ENCODE measurements at regions not wholly inside any gene's neighbourhood (a gene's known extent, or its start where the extent isn't known, plus 50 kb on each side); places are given as distances from the start of the nearest gene placed in this dataset.

DNA sequence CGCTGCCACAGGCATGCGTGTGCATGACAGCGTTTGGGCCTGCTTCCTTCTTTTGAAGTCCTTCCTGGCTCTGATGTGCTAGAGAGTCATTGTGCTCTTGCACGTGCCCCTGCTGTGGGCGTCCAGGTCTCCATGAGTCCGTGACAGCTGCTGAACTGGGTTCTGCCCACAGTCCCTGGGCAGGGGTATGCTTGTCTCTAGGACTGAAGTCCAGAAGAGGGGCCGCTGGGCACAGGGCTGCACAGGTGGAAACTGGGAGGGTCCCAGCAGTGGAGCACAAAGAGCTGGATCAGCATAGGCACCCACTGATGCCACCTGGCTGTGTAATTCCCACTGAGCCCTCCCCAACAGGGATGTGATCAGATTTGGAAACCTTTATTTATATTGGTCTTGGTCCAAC, 169.4 kb downstream of the IRX2 start:
- H3K4me1 Mint-ChIP-seq (ENCODE audit: low read depth, unreplicated experiment), result peaks cover 3% of the 10 kb centered on the region
- peaks cover 4% of the 10 kb centered on the region for H3K9me3 Mint-ChIP-seq (ENCODE audit: unreplicated experiment)
- no peaks in the 10 kb centered on the region for H3K27me3 Mint-ChIP-seq (ENCODE audit: unreplicated experiment)
- H3K36me3 Mint-ChIP-seq (ENCODE audit: unreplicated experiment), result no peaks in the 10 kb centered on the region
- TF ChIP-seq, protein P1, sequence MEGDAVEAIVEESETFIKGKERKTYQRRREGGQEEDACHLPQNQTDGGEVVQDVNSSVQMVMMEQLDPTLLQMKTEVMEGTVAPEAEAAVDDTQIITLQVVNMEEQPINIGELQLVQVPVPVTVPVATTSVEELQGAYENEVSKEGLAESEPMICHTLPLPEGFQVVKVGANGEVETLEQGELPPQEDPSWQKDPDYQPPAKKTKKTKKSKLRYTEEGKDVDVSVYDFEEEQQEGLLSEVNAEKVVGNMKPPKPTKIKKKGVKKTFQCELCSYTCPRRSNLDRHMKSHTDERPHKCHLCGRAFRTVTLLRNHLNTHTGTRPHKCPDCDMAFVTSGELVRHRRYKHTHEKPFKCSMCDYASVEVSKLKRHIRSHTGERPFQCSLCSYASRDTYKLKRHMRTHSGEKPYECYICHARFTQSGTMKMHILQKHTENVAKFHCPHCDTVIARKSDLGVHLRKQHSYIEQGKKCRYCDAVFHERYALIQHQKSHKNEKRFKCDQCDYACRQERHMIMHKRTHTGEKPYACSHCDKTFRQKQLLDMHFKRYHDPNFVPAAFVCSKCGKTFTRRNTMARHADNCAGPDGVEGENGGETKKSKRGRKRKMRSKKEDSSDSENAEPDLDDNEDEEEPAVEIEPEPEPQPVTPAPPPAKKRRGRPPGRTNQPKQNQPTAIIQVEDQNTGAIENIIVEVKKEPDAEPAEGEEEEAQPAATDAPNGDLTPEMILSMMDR (IDR thresholded peaks at IDR 0.05; ENCODE audit: partially characterized antibody, unreplicated experiment), result no peak
- no peak overlapping the region for H3K4me3 Mint-ChIP-seq (ENCODE audit: unreplicated experiment)
- H3K27ac Mint-ChIP-seq (ENCODE audit: unreplicated experiment), result no peak overlapping the region
- DNase-seq, result no peak

DNA sequence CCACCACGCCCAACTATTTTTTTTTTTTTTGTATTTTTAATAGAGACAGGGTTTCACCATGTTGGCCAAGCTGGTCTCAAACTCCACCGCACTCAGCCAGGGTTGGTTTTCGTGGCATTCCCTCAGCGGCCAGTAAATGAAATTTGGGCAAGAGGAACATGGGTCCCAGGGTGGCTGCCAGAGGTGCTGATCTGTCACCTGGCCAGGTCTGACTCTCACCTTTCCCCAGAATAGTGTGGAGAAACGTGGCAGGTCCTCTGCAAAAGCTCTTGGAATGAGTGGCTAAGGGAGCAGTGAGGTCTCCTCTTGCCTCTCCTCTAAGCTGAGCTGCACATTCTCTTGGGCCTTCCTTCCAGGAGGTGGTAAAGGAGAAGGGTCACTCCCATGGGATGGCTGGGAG, 170.1 kb downstream of the IRX2 start:
- Mint-ChIP-seq H3K4me1 (ENCODE audit: low read depth, unreplicated experiment) (peaks cover 3% of the 10 kb centered on the region), H3K27ac (ENCODE audit: unreplicated experiment) (no peak overlapping the region), H3K9me3 (ENCODE audit: unreplicated experiment) (peaks cover 4% of the 10 kb centered on the region), H3K4me3 (ENCODE audit: unreplicated experiment) (no peak overlapping the region), H3K36me3 (ENCODE audit: unreplicated experiment) (no peaks in the 10 kb centered on the region), H3K27me3 (ENCODE audit: unreplicated experiment) (no peaks in the 10 kb centered on the region)
- DNase-seq, result no peak
- TF ChIP-seq, protein P1 (IDR thresholded peaks at IDR 0.05; ENCODE audit: partially characterized antibody, unreplicated experiment), result no peak

DNA sequence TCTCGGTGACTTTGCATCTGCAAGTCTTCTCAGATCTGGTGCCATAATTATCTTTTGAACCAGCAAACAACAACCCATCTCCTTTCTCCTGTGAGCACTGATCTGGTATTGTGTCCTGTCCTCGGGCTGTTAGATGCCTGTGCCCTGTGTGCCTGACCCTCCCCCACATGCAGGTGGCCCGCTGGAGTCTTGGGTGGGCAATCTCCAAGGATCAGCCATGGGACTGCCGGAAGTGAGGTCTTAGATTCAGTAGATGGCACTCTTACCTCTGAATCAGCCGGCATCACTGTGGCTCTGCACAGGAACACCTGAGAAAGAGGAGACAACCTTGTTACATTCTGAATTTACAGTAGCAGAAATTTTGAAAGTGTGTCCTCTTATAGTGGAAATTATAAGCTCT, 172.4 kb downstream of the IRX2 start:
- Mint-ChIP-seq H3K9me3 (ENCODE audit: unreplicated experiment) (peaks cover 4% of the 10 kb centered on the region), H3K27ac (ENCODE audit: unreplicated experiment) (no peak overlapping the region), H3K4me3 (ENCODE audit: unreplicated experiment) (no peak overlapping the region), H3K4me1 (ENCODE audit: low read depth, unreplicated experiment) (peaks cover 3% of the 10 kb centered on the region), H3K27me3 (ENCODE audit: unreplicated experiment) (no peaks in the 10 kb centered on the region), H3K36me3 (ENCODE audit: unreplicated experiment) (no peaks in the 10 kb centered on the region)
- DNase-seq, result no peak
- TF ChIP-seq, protein P1 (IDR thresholded peaks at IDR 0.05; ENCODE audit: partially characterized antibody, unreplicated experiment), result no peak

DNA sequence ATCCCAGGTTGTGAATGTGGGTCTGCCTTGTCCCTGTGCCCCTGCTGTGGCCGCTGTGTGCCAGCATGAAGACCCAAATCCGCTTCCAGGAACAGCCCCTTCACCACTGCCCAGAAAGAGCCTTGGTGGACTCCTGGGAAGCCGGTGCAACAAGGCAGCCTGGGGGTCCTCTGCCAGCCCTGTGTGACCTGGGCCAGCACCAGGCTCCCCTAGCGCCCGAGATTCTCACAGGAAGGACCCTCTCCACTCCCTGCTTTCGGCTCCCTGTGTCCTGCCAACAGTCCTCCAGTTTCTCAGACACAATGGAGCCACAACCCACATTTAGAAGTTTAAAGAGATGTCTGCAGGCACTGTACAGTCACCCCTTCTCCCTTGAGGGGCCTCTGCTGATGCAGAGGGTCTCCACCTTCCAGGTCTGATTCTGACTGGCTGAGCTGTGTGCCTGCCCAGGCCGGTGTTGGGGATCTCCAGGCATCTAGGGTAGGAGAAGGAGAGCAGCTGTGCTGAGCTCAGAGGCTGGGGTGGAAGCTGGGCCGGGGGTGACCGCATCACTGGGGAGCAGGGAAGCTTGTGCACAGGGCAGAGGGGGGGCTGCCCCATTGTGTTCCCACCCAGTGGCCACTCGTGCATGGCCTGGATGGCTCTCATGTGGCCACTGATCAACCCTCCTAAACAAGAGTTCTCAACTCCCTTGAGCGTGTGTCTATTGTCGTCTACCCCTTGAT, 174.0 kb downstream of the IRX2 start:
- H3K27me3 Mint-ChIP-seq (ENCODE audit: unreplicated experiment), result no peaks in the 10 kb centered on the region
- no peak overlapping the region for H3K4me3 Mint-ChIP-seq (ENCODE audit: unreplicated experiment)
- peaks cover 4% of the 10 kb centered on the region for H3K9me3 Mint-ChIP-seq (ENCODE audit: unreplicated experiment)
- H3K27ac Mint-ChIP-seq (ENCODE audit: unreplicated experiment), result no peak overlapping the region
- peaks cover 3% of the 10 kb centered on the region for H3K4me1 Mint-ChIP-seq (ENCODE audit: low read depth, unreplicated experiment)
- H3K36me3 Mint-ChIP-seq (ENCODE audit: unreplicated experiment), result no peaks in the 10 kb centered on the region
- no peak for DNase-seq
- TF ChIP-seq, protein P1 (IDR thresholded peaks at IDR 0.05; ENCODE audit: partially characterized antibody, unreplicated experiment), result no peak

DNA sequence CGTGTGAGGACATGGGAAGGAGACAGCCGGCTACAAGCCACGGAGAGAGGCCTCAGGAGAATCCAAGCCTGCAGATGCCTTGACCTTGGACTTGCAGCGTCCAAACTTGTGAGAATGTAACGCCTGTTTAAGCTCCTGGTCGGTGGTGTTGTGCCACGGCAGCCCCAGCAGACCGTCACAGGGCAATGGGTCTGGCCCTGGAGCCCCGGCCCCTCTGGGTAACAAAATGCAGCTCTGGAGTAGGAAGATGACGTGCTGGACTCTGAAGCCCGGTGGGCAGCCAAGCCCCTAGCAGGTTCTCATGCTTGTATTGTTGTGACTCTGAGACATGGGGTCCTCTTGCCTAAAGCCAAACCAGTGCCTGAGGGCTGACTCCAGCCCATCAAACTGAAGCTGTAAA, 174.7 kb downstream of the IRX2 start:
- H3K36me3 Mint-ChIP-seq (ENCODE audit: unreplicated experiment), result no peaks in the 10 kb centered on the region
- peaks cover 3% of the 10 kb centered on the region for H3K4me1 Mint-ChIP-seq (ENCODE audit: low read depth, unreplicated experiment)
- DNase-seq, result no peak
- no peak overlapping the region for H3K4me3 Mint-ChIP-seq (ENCODE audit: unreplicated experiment)
- peaks cover 2% of the 10 kb centered on the region for H3K9me3 Mint-ChIP-seq (ENCODE audit: unreplicated experiment)
- TF ChIP-seq, protein P1 (IDR thresholded peaks at IDR 0.05; ENCODE audit: partially characterized antibody, unreplicated experiment), result no peak
- no peak overlapping the region for H3K27ac Mint-ChIP-seq (ENCODE audit: unreplicated experiment)
- no peaks in the 10 kb centered on the region for H3K27me3 Mint-ChIP-seq (ENCODE audit: unreplicated experiment)

Data from glutamatergic neuron (in vitro differentiated cells).